ENCODE measurements at regions not wholly inside any gene's neighbourhood (a gene's known extent, or its start where the extent isn't known, plus 50 kb on each side); places are given as distances from the start of the nearest gene placed in this dataset.

GRCh38 chrX:69018416-69019072, 146.7 kb downstream of the PJA1 start:
- no peak for TF ChIP-seq GATA2 (IDR thresholded peaks at IDR 0.05; ENCODE audit: low read depth, low read length)
- no peak for TF ChIP-seq GATA3 (IDR thresholded peaks at IDR 0.05; ENCODE audit: low read depth, low read length)

- TF ChIP-seq GATA3 (IDR thresholded peaks at IDR 0.05; ENCODE audit: low read depth, low read length) (no peak), GATA2 (IDR thresholded peaks at IDR 0.05; ENCODE audit: low read depth, low read length) (no peak)
Observed at GRCh38 chrX:69016293-69016941, 148.8 kb downstream of the PJA1 start.

GRCh38 chrX:69015564-69016292, 149.5 kb downstream of the PJA1 start:
- TF ChIP-seq GATA2 (IDR thresholded peaks at IDR 0.05; ENCODE audit: low read depth, low read length) (no peak), GATA3 (IDR thresholded peaks at IDR 0.05; ENCODE audit: low read depth, low read length) (no peak)

- no peak for TF ChIP-seq GATA2 (IDR thresholded peaks at IDR 0.05; ENCODE audit: low read depth, low read length)
- TF ChIP-seq GATA3 (IDR thresholded peaks at IDR 0.05; ENCODE audit: low read depth, low read length): no peak
Observed at GRCh38 chrX:69015156-69015555, 150.1 kb downstream of the PJA1 start.

- TF ChIP-seq GATA3 (IDR thresholded peaks at IDR 0.05; ENCODE audit: low read depth, low read length) (no peak), GATA2 (IDR thresholded peaks at IDR 0.05; ENCODE audit: low read depth, low read length) (no peak)
Observed at GRCh38 chrX:69014200-69014599, 151.1 kb downstream of the PJA1 start.

- TF ChIP-seq GATA2 (IDR thresholded peaks at IDR 0.05; ENCODE audit: low read depth, low read length) (no peak), GATA3 (IDR thresholded peaks at IDR 0.05; ENCODE audit: low read depth, low read length) (no peak)
Observed at GRCh38 chrX:69010339-69010738, 154.9 kb downstream of the PJA1 start.

- TF ChIP-seq GATA3 (IDR thresholded peaks at IDR 0.05; ENCODE audit: low read depth, low read length): no peak
- TF ChIP-seq GATA2 (IDR thresholded peaks at IDR 0.05; ENCODE audit: low read depth, low read length): no peak
Observed at GRCh38 chrX:69000877-69001276, 164.4 kb downstream of the PJA1 start.

- TF ChIP-seq GATA2 (IDR thresholded peaks at IDR 0.05; ENCODE audit: low read depth, low read length): no peak
- TF ChIP-seq GATA3 (IDR thresholded peaks at IDR 0.05; ENCODE audit: low read depth, low read length): no peak
Observed at GRCh38 chrX:68999931-69000330, 165.3 kb downstream of the PJA1 start.

- TF ChIP-seq GATA2 (IDR thresholded peaks at IDR 0.05; ENCODE audit: low read depth, low read length) (no peak), GATA3 (IDR thresholded peaks at IDR 0.05; ENCODE audit: low read depth, low read length) (no peak)
Observed at GRCh38 chrX:68999356-68999755, 165.9 kb downstream of the PJA1 start.

- TF ChIP-seq GATA3 (IDR thresholded peaks at IDR 0.05; ENCODE audit: low read depth, low read length): no peak
- no peak for TF ChIP-seq GATA2 (IDR thresholded peaks at IDR 0.05; ENCODE audit: low read depth, low read length)
Observed at GRCh38 chrX:68998716-68999115, 166.5 kb downstream of the PJA1 start.

- TF ChIP-seq GATA3 (IDR thresholded peaks at IDR 0.05; ENCODE audit: low read depth, low read length) (no peak), GATA2 (IDR thresholded peaks at IDR 0.05; ENCODE audit: low read depth, low read length) (no peak)
Observed at GRCh38 chrX:68997911-68998310, 167.3 kb downstream of the PJA1 start.

GRCh38 chrX:68997511-68997910, 167.7 kb downstream of the PJA1 start:
- TF ChIP-seq GATA3 (IDR thresholded peaks at IDR 0.05; ENCODE audit: low read depth, low read length): no peak
- no peak for TF ChIP-seq GATA2 (IDR thresholded peaks at IDR 0.05; ENCODE audit: low read depth, low read length)

- TF ChIP-seq GATA2 (IDR thresholded peaks at IDR 0.05; ENCODE audit: low read depth, low read length): no peak
- no peak for TF ChIP-seq GATA3 (IDR thresholded peaks at IDR 0.05; ENCODE audit: low read depth, low read length)
Observed at GRCh38 chrX:68995780-68996551, 167.1 kb downstream of the EFNB1 start.

- TF ChIP-seq GATA2 (IDR thresholded peaks at IDR 0.05; ENCODE audit: low read depth, low read length) (no peak), GATA3 (IDR thresholded peaks at IDR 0.05; ENCODE audit: low read depth, low read length) (no peak)
Observed at GRCh38 chrX:68995386-68995779, 166.6 kb downstream of the EFNB1 start.

Data from SH-SY5Y (cell line).